DMS153 treated with DMSO at 0.1 percent for 48 hours (cell line): ENCODE measurements at regions not wholly inside any gene's neighbourhood (a gene's known extent, or its start where the extent isn't known, plus 50 kb on each side); places are given as distances from the start of the nearest gene placed in this dataset.
"Not testable (repeated sequence)": the region's sequence is repeated elsewhere in the genome, so short reads cannot be mapped to it uniquely, and the experiment has no call there.

Experiments
- DNase-seq: peaks from one replicate; lab custom pipeline; 2025; ENCODE audit not compliant: unreplicated experiment; lab: John Stamatoyannopoulos, UW

DNA sequence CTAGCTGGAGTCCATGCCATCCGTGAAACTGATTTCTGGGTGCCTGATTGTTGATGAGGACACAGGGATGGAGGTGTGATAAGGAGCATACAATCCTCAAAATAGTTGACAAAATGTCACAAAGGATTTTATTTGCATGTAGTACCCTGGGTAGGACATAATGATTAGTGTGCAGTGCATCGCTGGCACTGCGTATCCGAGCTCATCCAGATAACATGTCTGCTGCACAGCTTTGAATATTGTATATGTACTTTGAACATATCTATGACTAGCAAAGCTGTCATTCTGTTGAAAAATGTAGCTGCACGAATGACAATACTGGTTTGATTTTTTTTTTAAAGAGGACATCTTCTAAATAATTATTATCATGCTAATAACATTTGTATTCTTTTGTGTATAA lies 529.7 kb upstream of the FANCL start:
- no peak for DNase-seq

DNA sequence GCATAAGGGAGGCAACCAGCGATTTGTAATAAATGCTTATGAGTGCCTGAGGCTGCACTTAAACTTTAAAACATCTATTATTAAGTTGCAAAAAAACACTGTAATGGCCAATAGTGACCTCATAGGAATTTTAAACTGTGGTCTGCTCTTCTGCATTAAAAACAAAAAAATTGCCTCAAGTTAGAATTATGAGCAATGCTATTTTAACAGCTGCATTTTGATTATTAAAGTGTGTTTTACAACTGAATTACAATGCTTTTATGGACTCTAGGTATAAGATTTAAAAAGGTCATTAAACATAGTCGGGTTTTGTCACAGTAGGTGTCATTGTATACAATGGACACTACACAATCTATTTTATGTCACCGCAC lies 528.7 kb upstream of the FANCL start:
- DNase-seq = no peak

DNA sequence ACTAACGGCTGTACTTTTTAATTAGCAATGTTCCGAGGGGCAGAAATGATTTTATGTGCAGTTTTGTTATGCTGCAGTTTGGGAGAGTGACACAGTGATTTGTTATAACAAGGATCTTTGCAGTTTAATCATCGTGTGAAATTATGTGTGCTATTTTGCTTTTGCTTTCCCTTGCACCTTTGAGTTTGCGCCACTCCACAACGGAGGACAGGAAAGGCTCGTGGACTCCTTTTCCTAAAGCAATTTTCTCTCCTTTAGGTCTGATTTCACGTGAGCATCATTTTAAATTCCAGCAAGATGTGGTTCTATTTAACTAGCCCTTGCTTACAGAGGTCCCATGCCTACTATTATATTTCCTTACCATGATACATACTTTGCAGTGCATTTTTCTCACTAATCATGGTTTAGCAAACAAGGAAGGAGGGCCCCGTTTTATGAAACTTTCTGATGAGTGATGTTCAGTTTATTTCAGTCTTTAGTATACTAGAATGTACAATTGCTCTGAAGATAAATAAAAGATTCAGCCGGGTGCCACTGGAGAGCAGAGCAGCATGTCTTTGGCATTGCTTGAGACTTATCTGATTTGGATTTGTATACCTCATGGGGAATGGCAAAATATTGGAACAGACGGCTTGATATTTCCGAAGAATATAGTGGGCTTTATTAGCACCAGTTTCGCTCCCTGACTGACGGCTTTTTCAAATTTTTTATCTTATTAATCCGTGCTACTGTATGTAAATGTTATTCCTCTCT lies 528.2 kb upstream of the FANCL start:
- no peak for DNase-seq

DNA sequence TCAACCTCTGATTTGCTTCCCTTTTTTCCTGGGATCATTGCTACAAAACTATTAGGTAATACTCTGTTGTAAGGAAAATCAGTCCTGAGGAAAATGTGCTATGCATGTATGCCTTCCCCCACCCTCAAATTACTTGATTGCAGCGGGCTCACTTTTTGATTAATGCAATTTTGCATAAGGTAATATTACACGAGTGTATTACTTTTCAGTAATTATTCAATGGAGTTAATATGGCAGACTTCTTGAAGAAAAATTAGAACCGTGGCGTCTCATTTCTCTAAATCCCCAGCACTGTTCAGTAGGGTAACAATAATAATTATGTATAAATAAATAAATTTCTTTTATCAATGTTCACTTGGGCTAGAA lies 527.6 kb upstream of the FANCL start:
- DNase-seq = no peak

DNA sequence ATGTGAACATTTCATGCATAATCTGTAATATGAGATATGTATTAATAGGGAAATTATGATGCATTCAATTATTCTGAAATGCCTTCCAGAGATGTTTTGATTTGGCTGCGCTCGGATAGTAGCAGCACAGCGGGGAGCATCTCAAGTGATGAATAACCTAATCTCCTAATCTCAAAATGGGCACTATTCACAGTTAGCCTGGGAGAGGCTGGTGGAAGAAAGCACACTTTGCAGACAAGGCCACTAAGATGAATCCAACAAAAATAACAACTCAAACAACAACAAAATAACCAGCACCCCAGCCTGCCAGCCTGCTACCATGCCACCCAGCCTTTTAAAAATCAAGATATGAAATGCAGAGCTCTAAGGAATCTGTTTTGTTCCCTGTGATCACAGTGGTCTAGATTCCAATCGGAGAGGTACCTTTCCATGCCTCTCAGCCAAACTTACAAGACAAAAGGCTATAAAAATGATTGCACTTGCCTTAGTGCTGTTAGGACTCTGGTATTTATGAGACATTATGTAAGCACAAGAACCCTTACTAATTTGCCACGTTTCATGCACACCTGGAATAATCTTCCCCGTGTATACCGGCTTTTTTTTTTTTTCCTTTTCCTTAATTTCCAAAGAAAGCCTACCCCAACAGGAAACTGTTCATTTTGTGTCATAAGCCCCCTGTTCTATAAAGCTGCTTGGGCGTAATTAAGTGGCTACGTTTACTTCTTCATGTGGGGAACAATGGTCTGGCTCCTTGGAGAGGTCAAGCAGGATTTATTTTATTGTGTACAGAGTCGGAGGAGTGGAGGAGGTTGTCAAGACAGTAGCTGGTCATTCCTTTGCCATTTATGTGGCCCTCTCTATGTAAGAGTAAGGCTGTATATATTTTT lies 526.9 kb upstream of the FANCL start:
- no peak for DNase-seq

DNA sequence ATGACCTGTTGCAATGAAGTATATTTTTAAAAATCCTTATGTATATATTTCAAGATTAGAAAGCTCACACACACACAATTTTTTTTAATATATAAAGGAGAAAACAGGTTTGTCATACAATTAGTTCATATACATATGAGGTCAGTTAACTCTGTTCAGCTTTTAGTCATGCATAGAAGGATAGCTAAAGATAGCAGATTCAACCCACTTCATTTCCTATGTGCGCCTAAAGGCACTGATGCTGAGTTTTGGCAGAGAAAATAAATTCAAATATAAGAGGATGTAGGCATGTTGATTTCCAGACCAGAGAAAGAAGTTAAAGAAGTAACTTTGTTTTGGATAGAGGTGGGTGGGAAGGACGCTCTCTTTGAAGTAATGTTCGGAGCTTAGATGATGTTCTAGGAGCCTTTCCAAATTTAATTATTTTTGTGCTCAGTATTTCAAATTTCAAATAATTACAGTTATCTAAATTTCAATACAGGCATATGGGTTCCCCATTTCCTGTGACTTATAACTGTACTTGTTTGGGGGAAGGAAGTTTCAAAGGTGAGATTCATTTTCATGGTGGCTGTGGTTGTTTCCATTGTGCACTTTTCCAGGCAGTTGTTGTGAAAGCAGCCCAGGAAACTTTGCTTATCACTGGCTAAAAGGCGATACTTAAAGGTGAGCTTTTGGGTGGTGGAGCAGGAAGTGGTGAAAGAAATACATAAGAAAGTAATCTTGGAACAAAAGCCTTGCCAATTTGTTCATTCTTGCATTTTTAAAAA lies 523.4 kb upstream of the FANCL start:
- no peak for DNase-seq

DNA sequence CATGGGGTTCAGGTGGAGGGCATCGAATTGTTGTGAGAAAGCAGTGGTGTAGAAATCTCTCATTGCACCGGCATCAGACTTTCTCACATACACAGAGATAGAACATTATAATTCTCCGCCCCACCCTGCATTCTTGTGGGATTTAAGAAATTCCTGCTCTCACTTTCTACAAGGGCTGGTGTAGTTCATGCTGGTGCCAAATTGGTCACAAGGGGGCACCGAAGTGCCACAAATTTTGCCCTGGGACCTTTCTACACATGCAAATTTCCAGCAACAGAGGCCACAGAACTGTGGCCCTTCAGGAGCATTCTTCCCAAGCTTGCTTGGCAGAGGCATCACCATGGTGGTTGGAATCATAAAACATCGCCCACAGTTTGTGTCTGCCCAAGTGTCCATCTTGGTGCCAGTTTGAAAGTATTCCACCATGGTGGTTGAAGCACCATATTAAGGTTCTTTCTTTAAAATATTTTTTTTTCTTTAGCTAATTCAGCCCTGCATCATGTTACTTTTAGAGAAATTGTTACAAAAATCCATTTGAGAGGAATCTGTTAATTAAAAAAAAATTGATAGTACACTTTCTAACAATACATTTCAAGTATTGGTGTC lies 521.2 kb upstream of the FANCL start:
- peak; percentile 28 for DNase-seq

DNA sequence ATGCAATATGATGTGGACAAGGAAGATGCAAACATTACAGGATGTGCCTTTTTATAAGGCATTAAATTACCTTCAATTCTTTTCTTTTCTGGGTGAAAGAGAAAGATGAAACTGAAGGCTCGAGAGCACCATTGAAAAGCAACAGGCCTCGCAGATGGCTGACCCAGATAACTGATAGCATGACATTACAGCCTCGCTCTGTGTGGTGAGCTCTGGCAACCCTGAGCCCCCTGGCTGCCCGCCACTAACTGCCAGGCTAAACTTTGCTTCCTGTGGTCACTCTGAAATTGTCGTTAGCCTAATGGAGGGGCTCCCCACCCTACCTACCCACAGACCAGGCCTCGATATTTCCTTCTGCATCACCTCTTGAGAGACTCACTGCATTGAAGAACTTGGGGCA lies 516.8 kb upstream of the FANCL start:
- no peak for DNase-seq

DNA sequence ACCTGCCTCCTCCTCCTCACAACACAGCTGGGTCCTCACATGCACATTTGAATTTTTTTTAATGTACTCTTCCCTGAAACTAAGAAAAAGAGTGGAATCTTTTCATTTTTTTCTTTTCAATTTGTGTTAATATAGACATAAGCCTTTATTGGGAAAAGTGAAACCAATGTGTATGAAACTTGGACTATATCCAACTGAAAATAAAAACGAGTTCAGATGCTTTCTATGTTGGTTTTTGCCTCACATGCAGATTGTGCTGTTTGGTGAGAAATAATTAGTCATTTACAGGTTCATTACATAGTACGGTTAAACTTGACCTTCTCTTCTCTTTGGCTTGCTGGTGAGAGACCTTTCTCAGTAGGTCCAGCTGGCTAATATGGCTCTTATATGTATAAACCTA lies 515.2 kb upstream of the FANCL start:
- DNase-seq = no peak

DNA sequence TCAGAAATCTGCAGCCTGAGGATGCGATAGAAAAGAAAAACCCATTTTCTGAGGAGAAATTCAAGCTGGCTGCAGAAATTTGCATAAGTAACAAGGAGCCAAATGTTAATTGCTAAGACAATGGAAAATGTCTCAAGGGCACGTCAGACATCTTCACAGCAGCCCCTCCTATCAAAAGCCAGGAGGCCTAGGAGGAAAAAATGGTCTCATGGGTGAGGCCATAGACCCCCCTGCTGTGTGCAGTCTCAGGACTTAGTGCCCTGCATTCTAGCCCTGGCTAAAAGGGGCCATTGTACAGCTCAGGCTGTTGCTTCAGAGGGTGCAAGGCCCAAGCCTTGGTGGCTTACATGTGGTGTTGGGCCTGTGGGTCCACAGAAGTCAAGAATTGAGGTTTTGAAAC lies 511.4 kb upstream of the FANCL start:
- DNase-seq = not testable (repeated sequence)

DNA sequence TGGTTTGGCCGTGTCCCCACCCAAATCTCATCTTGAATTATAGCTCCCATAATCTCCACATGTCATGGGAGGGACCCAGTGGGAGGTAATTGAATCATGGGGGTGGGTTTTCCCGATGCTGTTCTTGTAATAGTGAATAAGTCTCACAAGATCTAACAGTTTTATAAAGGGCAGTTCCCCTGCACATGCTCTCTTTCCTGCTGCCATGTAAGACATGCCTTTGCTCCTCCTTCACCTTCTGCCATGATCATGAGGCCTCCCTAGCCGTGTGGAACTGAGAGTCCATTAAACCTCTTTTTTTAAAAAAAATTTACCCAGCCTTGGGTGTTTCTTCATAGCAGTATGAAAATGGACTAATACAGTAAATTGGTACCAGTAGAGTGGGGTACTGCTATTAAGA lies 510.6 kb upstream of the FANCL start:
- not testable (repeated sequence) for DNase-seq

DNA sequence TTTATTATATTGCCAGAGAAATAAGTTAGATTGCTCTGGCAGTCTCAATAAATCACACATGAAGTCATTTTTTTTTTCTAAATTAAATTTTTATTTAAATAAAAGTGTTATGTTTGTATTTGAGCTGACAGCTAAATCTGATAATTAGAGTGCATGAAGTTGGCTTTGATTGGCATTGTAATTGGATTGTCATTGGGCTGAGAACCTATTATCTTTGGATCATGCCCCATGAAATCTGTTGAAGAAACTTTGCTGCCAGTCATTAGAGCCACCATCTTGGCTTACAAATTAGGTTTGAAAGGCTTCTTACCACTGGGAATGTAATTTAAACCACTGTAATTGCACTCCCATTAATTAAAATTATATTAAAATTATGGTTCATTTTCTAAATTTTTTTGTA lies 507.9 kb upstream of the FANCL start:
- no peak for DNase-seq

DNA sequence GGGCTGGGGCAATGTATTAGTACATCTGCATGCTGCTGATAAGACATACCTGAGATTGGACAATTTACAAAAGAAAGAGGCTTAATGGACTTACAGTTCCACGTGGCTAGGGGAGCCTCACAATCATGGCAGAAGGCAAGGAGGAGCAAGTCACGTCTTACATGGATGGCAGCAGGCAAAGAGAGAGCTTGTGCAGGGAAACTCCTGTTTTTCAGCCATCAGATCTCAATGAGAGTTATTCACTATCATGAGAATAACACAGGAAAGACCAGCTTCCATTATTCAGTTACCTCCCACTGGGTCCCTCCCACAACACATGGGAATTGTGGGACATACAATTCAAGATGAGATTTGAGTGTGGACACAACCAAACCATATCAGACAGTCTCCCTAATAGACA lies 504.2 kb upstream of the FANCL start:
- not testable (repeated sequence) for DNase-seq

DNA sequence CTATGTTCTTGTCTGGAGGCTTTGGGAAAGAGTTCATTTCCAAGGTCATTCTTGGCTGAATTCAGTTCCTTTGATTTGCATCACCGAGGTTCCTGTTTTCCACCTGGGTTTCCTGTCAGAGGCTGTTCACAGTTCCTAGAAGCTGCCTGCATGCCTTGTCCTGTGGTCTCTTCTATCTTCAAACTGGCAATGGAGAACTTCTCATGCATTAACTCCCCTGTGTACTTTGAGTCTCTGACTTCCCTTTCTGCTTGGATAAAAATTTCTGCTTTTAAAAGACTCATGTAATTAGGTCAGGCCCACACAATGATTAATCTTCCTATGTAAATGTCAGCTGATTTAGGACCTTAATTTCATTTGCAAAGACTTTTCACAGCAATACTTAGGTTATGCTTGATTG lies 499.3 kb upstream of the FANCL start:
- DNase-seq = no peak

DNA sequence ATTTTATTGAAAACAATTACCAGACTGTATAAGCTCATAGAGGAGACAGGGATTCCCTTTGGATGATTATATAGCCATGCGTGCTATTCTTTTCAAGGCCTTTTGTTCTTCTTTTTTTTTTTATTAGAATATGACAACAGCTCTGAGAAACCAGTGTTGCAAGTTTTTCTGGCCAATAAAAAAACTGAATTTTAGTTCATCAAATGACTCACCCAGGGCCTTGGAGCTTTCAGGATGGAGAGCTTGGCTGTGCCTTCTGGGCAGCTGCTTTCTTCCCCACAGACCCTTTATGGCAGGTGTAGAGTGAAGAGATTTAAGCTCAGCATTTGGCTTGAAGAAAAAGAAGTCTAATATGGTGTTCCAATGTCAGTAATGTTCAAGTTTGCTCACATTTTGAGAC lies 497.9 kb upstream of the FANCL start:
- no peak for DNase-seq

DNA sequence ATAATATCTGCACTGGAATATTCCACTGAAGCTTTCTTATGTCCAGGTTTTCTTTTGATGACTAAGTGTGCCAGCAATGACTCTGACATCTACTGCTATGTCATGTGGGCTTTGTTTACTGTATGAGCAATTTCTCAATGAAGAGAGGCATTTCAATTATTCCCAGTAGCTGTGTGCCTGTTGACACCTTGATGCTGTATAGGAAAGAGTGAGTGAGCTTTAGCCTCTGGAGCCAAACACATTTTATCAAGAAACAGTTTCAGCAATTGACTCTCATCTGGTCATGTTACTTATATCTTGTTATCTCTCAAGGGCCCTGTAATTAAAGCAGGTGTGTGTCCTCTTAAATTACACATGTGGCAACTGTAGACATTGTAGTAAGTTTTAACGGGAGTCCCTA lies 493.2 kb upstream of the FANCL start:
- no peak for DNase-seq

DNA sequence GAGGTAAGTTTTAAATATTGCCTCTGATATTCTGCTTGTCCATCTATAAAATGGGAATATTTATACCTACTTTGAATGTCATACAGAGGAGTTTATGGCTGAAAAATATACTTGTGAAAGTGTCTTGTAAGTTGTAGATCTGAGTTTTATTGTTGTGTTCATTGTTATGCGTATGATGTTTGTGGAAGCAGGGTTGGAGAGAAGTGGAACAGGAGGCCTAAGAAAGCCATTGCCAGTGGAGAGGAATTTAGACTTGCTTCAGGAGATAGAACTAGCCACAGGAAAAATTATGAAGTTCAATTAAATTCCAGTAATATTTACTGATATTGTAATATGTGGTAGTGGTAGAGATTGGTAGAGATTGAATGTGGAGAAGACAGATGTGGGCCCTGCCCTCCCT lies 491.9 kb upstream of the FANCL start:
- DNase-seq = no peak

DNA sequence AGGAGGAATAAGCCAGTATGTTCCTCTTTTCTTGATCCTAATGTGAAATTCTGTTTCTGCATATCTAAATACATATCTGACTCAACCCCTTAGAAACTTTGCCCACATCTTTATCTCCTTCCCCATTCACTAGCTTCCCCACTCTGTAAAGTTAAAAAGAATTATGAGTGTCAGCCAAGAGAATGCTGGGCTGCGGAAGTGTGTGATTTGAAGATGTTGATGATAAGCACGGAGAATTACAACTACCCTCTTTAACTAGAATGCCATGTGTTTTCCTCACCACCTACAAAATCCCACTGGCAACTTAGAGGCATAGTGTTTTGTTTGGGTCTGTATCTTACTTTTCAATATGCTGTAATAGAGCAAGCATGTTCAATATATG lies 490.4 kb upstream of the FANCL start:
- DNase-seq = no peak

DNA sequence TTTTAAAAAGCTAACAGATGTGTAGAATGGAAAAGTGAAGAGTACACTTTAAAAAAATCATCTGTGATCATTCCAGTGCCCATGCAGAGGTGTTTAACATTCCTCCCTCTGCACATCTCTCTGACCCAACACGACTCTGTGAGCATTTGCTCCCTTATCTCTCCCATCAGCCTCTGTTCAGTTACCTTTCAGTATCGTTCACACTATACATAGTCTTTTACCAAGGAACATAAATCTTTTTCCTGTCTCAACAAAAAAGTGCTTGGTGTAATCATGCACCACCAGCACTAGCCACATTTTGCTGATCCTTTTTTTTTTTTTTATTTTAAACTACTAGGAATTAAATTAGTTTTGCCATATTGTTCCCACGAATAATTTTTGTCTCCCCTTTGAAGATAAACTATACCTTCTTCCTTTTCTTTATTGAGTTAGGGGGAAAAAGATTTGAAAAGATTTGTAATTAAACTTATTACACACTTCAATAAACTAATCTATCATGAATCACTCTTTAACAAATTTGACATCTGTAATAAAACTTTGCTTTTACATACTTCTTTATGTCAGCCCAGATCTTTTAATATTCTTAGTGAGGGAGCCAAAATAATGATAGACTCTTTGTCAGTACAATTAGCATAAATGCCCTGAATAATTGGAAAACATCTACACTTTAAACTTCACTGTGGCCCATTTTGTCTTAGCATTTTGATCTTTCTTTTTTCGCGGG lies 489.8 kb upstream of the FANCL start:
- DNase-seq = no peak

DNA sequence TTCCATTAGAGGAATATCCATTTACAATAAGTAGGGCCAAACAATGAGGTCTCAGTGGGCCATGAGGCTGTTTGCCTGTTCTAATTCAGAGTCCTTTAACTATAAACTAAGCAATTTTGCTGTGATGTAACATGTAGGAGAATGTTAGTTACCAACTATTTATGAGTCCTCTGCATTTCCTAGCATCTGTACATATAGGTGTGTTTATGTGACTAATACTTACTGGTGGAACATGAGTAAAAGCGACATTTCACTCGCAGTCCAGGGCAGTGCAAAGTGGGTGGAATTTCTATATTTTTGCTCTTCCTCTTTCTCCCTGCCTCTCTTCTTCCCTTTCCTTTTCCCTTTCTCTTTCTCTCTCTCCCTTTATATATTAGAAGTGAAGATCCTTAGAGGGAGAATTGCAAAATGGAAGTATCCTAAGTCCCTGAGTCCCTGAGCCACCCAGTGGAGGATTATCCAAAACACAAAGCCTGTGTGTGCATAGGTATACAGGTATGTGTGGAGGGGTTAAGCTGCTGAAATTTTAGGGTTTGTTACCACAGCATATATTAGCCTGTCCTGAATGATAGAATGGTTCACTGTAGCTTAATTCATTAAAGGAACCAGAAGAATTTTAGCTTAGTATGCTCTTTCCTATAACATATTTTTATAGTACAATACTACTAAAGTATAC lies 487.0 kb upstream of the FANCL start:
- no peak for DNase-seq
